ENCODE measurements at regions not wholly inside any gene's neighbourhood (a gene's known extent, or its start where the extent isn't known, plus 50 kb on each side); places are given as distances from the start of the nearest gene placed in this dataset.

GRCh38 chr3:56880720-56881575, 79.2 kb upstream of the ARHGEF3 start:
- no peaks in the 10 kb centered on the region for H3K27me3 ChIP-seq (ENCODE audit: insufficient read depth, low read length, poor library complexity, severe bottlenecking)
- Mint-ChIP-seq H3K36me3 (peaks cover 13 to 30% (median 17%) of the 10 kb centered on the region in 3 donors), H3K27ac (peak overlapping the region in 3 of 8 donors; percentile 5 to 49 (median 33)), H3K4me3 (no peak overlapping the region), H3K9me3 (no peaks in the 10 kb centered on the region), H3K27me3 (no peaks in the 10 kb centered on the region), H3K4me1 (peaks cover 63 to 82% (median 69%) of the 10 kb centered on the region in 3 donors)
- peaks cover 32% of the 10 kb centered on the region for H3K4me1 ChIP-seq (ENCODE audit: insufficient read depth, low read length)
- H3K9me3 ChIP-seq (ENCODE audit: low read length) = no peaks in the 10 kb centered on the region
- DNase-seq = no peak
- no peak overlapping the region for H3K27ac ChIP-seq (ENCODE audit: low read depth, low read length)
- H3K4me3 ChIP-seq (ENCODE audit: low read length) = no peak overlapping the region
- ChIA-PET POLR2A (no interaction called here), CTCF (interaction anchor here (1.0 to 1.1 kb wide), 2 partner anchors 24 to 31 kb away, joined by 3 read pairs; no protein-coding TSS in a partner anchor)
- no peaks in the 10 kb centered on the region for H3K36me3 ChIP-seq (ENCODE audit: insufficient read depth, low read length)

GRCh38 chr3:56879436-56880215, 77.9 kb upstream of the ARHGEF3 start:
- DNase-seq = no peak
- Mint-ChIP-seq H3K9me3 (no peaks in the 10 kb centered on the region), H3K4me1 (peaks cover 60 to 82% (median 67%) of the 10 kb centered on the region in 3 donors), H3K4me3 (peak overlapping the region in 1 of 7 donors; percentile 21), H3K27me3 (no peaks in the 10 kb centered on the region), H3K36me3 (peaks cover 12 to 32% (median 17%) of the 10 kb centered on the region in 3 donors), H3K27ac (peak overlapping the region in 5 of 8 donors; percentile 32 to 49 (median 42))
- ChIA-PET POLR2A (no interaction called here), CTCF (no interaction called here)
- Histone ChIP-seq H3K27me3 (ENCODE audit: insufficient read depth, low read length, poor library complexity, severe bottlenecking) (no peaks in the 10 kb centered on the region), H3K27ac (ENCODE audit: low read depth, low read length) (no peak overlapping the region), H3K9me3 (ENCODE audit: low read length) (no peaks in the 10 kb centered on the region), H3K36me3 (ENCODE audit: insufficient read depth, low read length) (no peaks in the 10 kb centered on the region), H3K4me3 (ENCODE audit: low read length) (no peak overlapping the region), H3K4me1 (ENCODE audit: insufficient read depth, low read length) (peaks cover 42% of the 10 kb centered on the region)

GRCh38 chr3:56878074-56878473, 76.3 kb upstream of the ARHGEF3 start:
- Histone ChIP-seq H3K4me1 (ENCODE audit: insufficient read depth, low read length) (peaks cover 37% of the 10 kb centered on the region), H3K27me3 (ENCODE audit: insufficient read depth, low read length, poor library complexity, severe bottlenecking) (no peaks in the 10 kb centered on the region), H3K27ac (ENCODE audit: low read depth, low read length) (no peak overlapping the region), H3K4me3 (ENCODE audit: low read length) (no peak overlapping the region), H3K9me3 (ENCODE audit: low read length) (no peaks in the 10 kb centered on the region), H3K36me3 (ENCODE audit: insufficient read depth, low read length) (no peaks in the 10 kb centered on the region)
- H3K9me3 Mint-ChIP-seq = no peaks in the 10 kb centered on the region
- peak in 3 of 5 donors; percentile 13 to 53 (median 43) for DNase-seq
- H3K27me3 Mint-ChIP-seq = no peaks in the 10 kb centered on the region
- H3K4me3 Mint-ChIP-seq = peak overlapping the region in 6 of 7 donors; percentile 38 to 71 (median 60)
- H3K4me1 Mint-ChIP-seq = peaks cover 60 to 87% (median 68%) of the 10 kb centered on the region in 3 donors
- peaks cover 12 to 34% (median 17%) of the 10 kb centered on the region in 3 donors for H3K36me3 Mint-ChIP-seq
- POLR2A ChIA-PET = interaction anchor here (1.5 kb wide), 1 partner anchor 38 kb away, joined by 3 read pairs; no protein-coding TSS in a partner anchor
- CTCF ChIA-PET = interaction anchor here (1.8 kb wide), 1 partner anchor 111 kb away, joined by 5 read pairs; no protein-coding TSS in a partner anchor
- H3K27ac Mint-ChIP-seq = peak overlapping the region; percentile 27 to 87 (median 81)

- Histone ChIP-seq H3K27me3 (ENCODE audit: insufficient read depth, low read length, poor library complexity, severe bottlenecking) (no peaks in the 10 kb centered on the region), H3K4me3 (ENCODE audit: low read length) (no peak overlapping the region), H3K36me3 (ENCODE audit: insufficient read depth, low read length) (no peaks in the 10 kb centered on the region), H3K4me1 (ENCODE audit: insufficient read depth, low read length) (peaks cover 37% of the 10 kb centered on the region), H3K9me3 (ENCODE audit: low read length) (no peaks in the 10 kb centered on the region), H3K27ac (ENCODE audit: low read depth, low read length) (no peak overlapping the region)
- ChIA-PET CTCF (interaction anchor here (1.8 to 2.1 kb wide), 2 partner anchors 12 to 112 kb away, joined by 4 to 5 read pairs; no protein-coding TSS in a partner anchor), POLR2A (interaction anchor here (0.5 to 1.5 kb wide), 2 partner anchors 40 to 90 kb away, joined by 3 read pairs; no protein-coding TSS in a partner anchor)
- H3K27me3 Mint-ChIP-seq = no peaks in the 10 kb centered on the region
- H3K4me1 Mint-ChIP-seq = peaks cover 55 to 86% (median 68%) of the 10 kb centered on the region in 3 donors
- H3K27ac Mint-ChIP-seq = peak overlapping the region in 3 of 8 donors; percentile 1 to 58 (median 50)
- no peaks in the 10 kb centered on the region for H3K9me3 Mint-ChIP-seq
- no peak for DNase-seq
- peak overlapping the region in 1 of 7 donors; percentile 54 for H3K4me3 Mint-ChIP-seq
- H3K36me3 Mint-ChIP-seq = peaks cover 12 to 31% (median 16%) of the 10 kb centered on the region in 3 donors
These were observed 75.2 kb upstream of the ARHGEF3 start for GRCh38 chr3:56876916-56877315.

- Histone ChIP-seq H3K4me3 (ENCODE audit: low read length) (no peak overlapping the region), H3K27me3 (ENCODE audit: insufficient read depth, low read length, poor library complexity, severe bottlenecking) (no peaks in the 10 kb centered on the region), H3K36me3 (ENCODE audit: insufficient read depth, low read length) (no peaks in the 10 kb centered on the region), H3K9me3 (ENCODE audit: low read length) (no peaks in the 10 kb centered on the region), H3K27ac (ENCODE audit: low read depth, low read length) (no peak overlapping the region), H3K4me1 (ENCODE audit: insufficient read depth, low read length) (peaks cover 44% of the 10 kb centered on the region)
- H3K4me3 Mint-ChIP-seq = peak overlapping the region in 1 of 7 donors; percentile 18
- CTCF ChIA-PET = no interaction called here
- POLR2A ChIA-PET = no interaction called here
- no peaks in the 10 kb centered on the region for H3K9me3 Mint-ChIP-seq
- peaks cover 58 to 87% (median 70%) of the 10 kb centered on the region in 3 donors for H3K4me1 Mint-ChIP-seq
- H3K27ac Mint-ChIP-seq = no peak overlapping the region
- no peaks in the 10 kb centered on the region for H3K27me3 Mint-ChIP-seq
- DNase-seq = no peak
- H3K36me3 Mint-ChIP-seq = peaks cover 0 to 8% (median 0%) of the 10 kb centered on the region in 3 donors
These were observed 72.5 kb upstream of the ARHGEF3 start for GRCh38 chr3:56874269-56874668.

- Mint-ChIP-seq H3K27ac (peak overlapping the region in 1 of 8 donors; percentile 36), H3K4me1 (peaks cover 36 to 83% (median 59%) of the 10 kb centered on the region in 3 donors), H3K9me3 (no peaks in the 10 kb centered on the region), H3K27me3 (no peaks in the 10 kb centered on the region), H3K36me3 (peaks cover 0 to 2% (median 2%) of the 10 kb centered on the region in 3 donors), H3K4me3 (no peak overlapping the region)
- Histone ChIP-seq H3K4me1 (ENCODE audit: insufficient read depth, low read length) (peaks cover 23% of the 10 kb centered on the region), H3K4me3 (ENCODE audit: low read length) (no peak overlapping the region), H3K9me3 (ENCODE audit: low read length) (no peaks in the 10 kb centered on the region), H3K27ac (ENCODE audit: low read depth, low read length) (no peak overlapping the region), H3K36me3 (ENCODE audit: insufficient read depth, low read length) (no peaks in the 10 kb centered on the region), H3K27me3 (ENCODE audit: insufficient read depth, low read length, poor library complexity, severe bottlenecking) (no peaks in the 10 kb centered on the region)
- CTCF ChIA-PET = no interaction called here
- POLR2A ChIA-PET = no interaction called here
- DNase-seq = no peak
These were observed 68.7 kb upstream of the ARHGEF3 start for GRCh38 chr3:56870436-56870835.

- H3K4me3 Mint-ChIP-seq = peak overlapping the region in 5 of 7 donors; percentile 33 to 68 (median 58)
- H3K27ac ChIP-seq (ENCODE audit: low read depth, low read length) = no peak overlapping the region
These were observed 67.6 kb upstream of the ARHGEF3 start for GRCh38 chr3:56869157-56869889.

More at GRCh38 chr3:56869157-56869889, 67.6 kb upstream of the ARHGEF3 start:
- Mint-ChIP-seq H3K36me3 (peaks cover 0 to 7% (median 2%) of the 10 kb centered on the region in 3 donors), H3K27me3 (no peaks in the 10 kb centered on the region), H3K9me3 (no peaks in the 10 kb centered on the region), H3K27ac (peak overlapping the region in 6 of 8 donors; percentile 22 to 77 (median 51)), H3K4me1 (peaks cover 37 to 79% (median 61%) of the 10 kb centered on the region in 3 donors)
- H3K36me3 ChIP-seq (ENCODE audit: insufficient read depth, low read length) = no peaks in the 10 kb centered on the region
- no peak overlapping the region for H3K4me3 ChIP-seq (ENCODE audit: low read length)
- H3K9me3 ChIP-seq (ENCODE audit: low read length) = no peaks in the 10 kb centered on the region
- POLR2A ChIA-PET = no interaction called here
- CTCF ChIA-PET = interaction anchor here (1.2 to 1.3 kb wide), 2 partner anchors 12 to 14 kb away, joined by 3 read pairs; no protein-coding TSS in a partner anchor
- DNase-seq = no peak
- H3K27me3 ChIP-seq (ENCODE audit: insufficient read depth, low read length, poor library complexity, severe bottlenecking) = no peaks in the 10 kb centered on the region
- peaks cover 17% of the 10 kb centered on the region for H3K4me1 ChIP-seq (ENCODE audit: insufficient read depth, low read length)
